Ovary (tissue), 3 donors: ENCODE measurements at regions not wholly inside any gene's neighbourhood (a gene's known extent, or its start where the extent isn't known, plus 50 kb on each side); places are given as distances from the start of the nearest gene placed in this dataset.

Source experiments
- EP300 ChIP-seq: sonication (generic); formaldehyde crosslinking; IDR thresholded peaks from one replicate; pipeline ENCODE4 v1.6.1; 2017; ENCODE audit warnings: antibody characterized with exemption
- POLR2A ChIP-seq: fragments of 450-650 bp; IDR thresholded peaks from one replicate; pipeline ENCODE4 v1.6.1; 2017; ENCODE audit warnings: antibody characterized with exemption, mild to moderate bottlenecking, moderate library complexity
- TF ChIP-seq, protein P1 (sequence below), 3 donors: fragments of 450-650 bp in 2 of 3; fragments of 200-600 bp in 1 of 3; IDR thresholded peaks; one replicate each; pipeline versions ENCODE4 v1.5.1 to v1.8.0; 2016 to 2022; ENCODE audit warnings: antibody characterized with exemption in 3 of 3, mild to moderate bottlenecking in 1 of 3
- donor health status: DM: no; HTN: no; CAD: no.

DNA sequence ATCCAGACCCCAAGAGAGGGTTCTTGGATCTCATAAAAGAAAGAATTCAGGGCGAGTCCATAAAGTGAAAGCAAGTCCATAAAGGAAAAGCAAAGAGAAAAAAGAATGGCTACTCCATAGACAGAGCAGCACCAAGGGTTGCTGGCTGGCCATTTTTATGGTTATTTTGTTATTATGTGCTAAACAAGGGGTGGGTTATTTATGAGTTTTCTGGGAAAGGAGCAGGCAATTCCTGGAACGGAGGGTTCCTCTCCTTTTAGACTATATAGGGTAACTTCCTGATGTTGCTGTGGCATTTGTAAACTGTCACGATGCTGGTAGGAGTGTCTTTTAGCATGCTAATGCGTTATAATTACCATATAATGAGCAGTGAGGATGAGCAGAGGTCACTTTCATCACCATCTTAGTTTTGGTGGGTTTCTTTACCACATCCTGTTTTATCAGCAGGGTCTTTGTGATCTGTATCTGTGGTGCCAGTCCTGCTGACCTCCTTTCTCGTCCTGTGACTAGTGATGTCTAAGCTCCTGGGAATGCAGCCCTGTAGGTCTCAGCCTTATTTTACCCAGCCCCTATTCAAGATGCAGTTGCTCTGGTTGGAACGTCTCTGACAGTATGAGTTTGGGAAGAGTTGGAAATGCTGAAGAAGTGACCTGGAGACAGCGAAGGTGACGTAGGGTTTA, 100.5 kb downstream of the ZNF664 start:
- TF ChIP-seq, protein P1, sequence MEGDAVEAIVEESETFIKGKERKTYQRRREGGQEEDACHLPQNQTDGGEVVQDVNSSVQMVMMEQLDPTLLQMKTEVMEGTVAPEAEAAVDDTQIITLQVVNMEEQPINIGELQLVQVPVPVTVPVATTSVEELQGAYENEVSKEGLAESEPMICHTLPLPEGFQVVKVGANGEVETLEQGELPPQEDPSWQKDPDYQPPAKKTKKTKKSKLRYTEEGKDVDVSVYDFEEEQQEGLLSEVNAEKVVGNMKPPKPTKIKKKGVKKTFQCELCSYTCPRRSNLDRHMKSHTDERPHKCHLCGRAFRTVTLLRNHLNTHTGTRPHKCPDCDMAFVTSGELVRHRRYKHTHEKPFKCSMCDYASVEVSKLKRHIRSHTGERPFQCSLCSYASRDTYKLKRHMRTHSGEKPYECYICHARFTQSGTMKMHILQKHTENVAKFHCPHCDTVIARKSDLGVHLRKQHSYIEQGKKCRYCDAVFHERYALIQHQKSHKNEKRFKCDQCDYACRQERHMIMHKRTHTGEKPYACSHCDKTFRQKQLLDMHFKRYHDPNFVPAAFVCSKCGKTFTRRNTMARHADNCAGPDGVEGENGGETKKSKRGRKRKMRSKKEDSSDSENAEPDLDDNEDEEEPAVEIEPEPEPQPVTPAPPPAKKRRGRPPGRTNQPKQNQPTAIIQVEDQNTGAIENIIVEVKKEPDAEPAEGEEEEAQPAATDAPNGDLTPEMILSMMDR (IDR thresholded peaks at IDR 0.05) = no peak
- TF ChIP-seq POLR2A = no peak
- TF ChIP-seq EP300 = no peak
